ENCODE measurements at regions not wholly inside any gene's neighbourhood (a gene's known extent, or its start where the extent isn't known, plus 50 kb on each side); places are given as distances from the start of the nearest gene placed in this dataset.
A peak's percentile ranks its signal among the peaks of the same experiment; 100 is the strongest.

- TF ChIP-seq, protein P1, sequence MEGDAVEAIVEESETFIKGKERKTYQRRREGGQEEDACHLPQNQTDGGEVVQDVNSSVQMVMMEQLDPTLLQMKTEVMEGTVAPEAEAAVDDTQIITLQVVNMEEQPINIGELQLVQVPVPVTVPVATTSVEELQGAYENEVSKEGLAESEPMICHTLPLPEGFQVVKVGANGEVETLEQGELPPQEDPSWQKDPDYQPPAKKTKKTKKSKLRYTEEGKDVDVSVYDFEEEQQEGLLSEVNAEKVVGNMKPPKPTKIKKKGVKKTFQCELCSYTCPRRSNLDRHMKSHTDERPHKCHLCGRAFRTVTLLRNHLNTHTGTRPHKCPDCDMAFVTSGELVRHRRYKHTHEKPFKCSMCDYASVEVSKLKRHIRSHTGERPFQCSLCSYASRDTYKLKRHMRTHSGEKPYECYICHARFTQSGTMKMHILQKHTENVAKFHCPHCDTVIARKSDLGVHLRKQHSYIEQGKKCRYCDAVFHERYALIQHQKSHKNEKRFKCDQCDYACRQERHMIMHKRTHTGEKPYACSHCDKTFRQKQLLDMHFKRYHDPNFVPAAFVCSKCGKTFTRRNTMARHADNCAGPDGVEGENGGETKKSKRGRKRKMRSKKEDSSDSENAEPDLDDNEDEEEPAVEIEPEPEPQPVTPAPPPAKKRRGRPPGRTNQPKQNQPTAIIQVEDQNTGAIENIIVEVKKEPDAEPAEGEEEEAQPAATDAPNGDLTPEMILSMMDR (IDR thresholded peaks at IDR 0.05) = no peak
- no peak for ATAC-seq
- H3K27me3 ChIP-seq (ENCODE audit: low read depth) = no peaks in the 10 kb centered on the region
Measured at GRCh38 chr6:15894973-15895725, 232.3 kb upstream of the DTNBP1 start.

GRCh38 chr6:15893556-15894253 is 230.9 kb upstream of the DTNBP1 start:
- no peaks in the 10 kb centered on the region for H3K27me3 ChIP-seq (ENCODE audit: low read depth)
- DNase-seq = no peak
- H3K4me1 ChIP-seq = peaks cover 45% of the 10 kb centered on the region
- peaks cover 8% of the 10 kb centered on the region for H3K9me3 ChIP-seq
- no peak overlapping the region for H3K4me3 ChIP-seq
- ATAC-seq = no peak
- no peak overlapping the region for H3K27ac ChIP-seq
- H3K36me3 ChIP-seq = no peaks in the 10 kb centered on the region
- TF ChIP-seq, protein P1 (IDR thresholded peaks at IDR 0.05) = peak; percentile 36
- intact Hi-C loops (cut with DNase I) = no loop called here

More at GRCh38 chr6:15894973-15895725, 232.3 kb upstream of the DTNBP1 start:
- Histone ChIP-seq H3K36me3 (no peaks in the 10 kb centered on the region), H3K27ac (no peak overlapping the region), H3K4me1 (peaks cover 32% of the 10 kb centered on the region), H3K4me3 (no peak overlapping the region), H3K9me3 (peaks cover 8% of the 10 kb centered on the region)
- intact Hi-C loops (cut with DNase I) = no loop called here
- no peak for DNase-seq

DNA sequence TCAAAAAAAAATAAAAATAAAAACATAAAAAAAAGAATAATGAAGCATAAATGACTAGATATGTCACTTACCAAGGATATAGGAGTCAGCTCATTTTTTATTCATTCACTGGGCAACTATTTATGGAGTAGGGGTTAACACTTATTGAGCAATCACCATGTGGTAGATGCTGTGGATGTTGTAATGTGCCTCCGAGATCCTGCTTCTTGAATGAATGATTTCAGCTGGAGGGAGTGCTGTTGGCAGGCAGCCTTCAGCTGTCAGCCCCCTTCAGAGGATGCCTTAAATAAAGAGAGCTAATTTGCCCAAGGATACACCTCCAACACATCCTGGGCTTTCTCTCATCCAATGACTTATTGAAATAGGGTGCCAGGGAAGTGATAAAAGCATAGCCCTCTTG is 229.5 kb upstream of the DTNBP1 start:
- Histone ChIP-seq H3K9me3 (peaks cover 8% of the 10 kb centered on the region), H3K4me3 (no peak overlapping the region), H3K27me3 (ENCODE audit: low read depth) (no peaks in the 10 kb centered on the region), H3K4me1 (peaks cover 54% of the 10 kb centered on the region), H3K36me3 (no peaks in the 10 kb centered on the region), H3K27ac (no peak overlapping the region)
- DNase-seq = no peak
- intact Hi-C loops (cut with DNase I) = no loop called here
- ATAC-seq = no peak
- TF ChIP-seq, protein P1 (IDR thresholded peaks at IDR 0.05) = no peak

GRCh38 chr6:15888798-15889772 is 226.3 kb upstream of the DTNBP1 start:
- DNase-seq = no peak
- H3K4me3 ChIP-seq = no peak overlapping the region
- ATAC-seq = peak; percentile 60 to 68
- no peaks in the 10 kb centered on the region for H3K27me3 ChIP-seq (ENCODE audit: low read depth)
- TF ChIP-seq, protein P1 (IDR thresholded peaks at IDR 0.05) = no peak
- peaks cover 44% of the 10 kb centered on the region for H3K4me1 ChIP-seq
- H3K9me3 ChIP-seq = peaks cover 8% of the 10 kb centered on the region
- H3K27ac ChIP-seq = peak overlapping the region; percentile 28
- intact Hi-C loops (cut with DNase I) = no loop called here
- H3K36me3 ChIP-seq = no peaks in the 10 kb centered on the region

Measured in lower lobe of right lung (tissue), 2 donors.